GM12872 (cell line): ENCODE measurements at regions not wholly inside any gene's neighbourhood (a gene's known extent, or its start where the extent isn't known, plus 50 kb on each side); places are given as distances from the start of the nearest gene placed in this dataset.

Experiments used
- CTCF ChIP-seq: IDR thresholded peaks from 3 replicates; pipeline ENCODE4 v1.5.1; 2011; ENCODE audit warnings: low read depth, mild to moderate bottlenecking, low read length, moderate library complexity; ENCODE audit not compliant: insufficient read depth

DNA sequence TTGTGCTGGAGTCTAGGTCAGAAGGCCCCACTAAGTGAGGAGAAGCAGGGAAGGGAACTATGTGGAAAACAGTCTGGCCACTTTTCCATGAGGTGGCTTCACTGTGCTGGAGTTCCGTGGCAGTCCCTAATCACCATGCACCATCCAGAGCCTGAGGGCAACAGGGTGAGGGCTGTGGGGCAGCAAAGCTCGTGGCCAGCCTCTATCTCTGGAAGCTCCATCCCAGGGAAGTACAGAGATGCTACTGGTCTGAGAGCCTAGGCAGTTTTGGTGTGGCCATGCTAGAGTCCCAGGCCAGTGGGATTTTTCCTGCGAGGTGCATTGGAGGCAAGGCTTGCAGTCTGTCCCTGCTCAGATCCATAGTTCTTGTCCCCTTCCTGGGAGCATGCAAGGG, 157.3 kb upstream of the LRRC7 start:
- no peak for TF ChIP-seq CTCF

DNA sequence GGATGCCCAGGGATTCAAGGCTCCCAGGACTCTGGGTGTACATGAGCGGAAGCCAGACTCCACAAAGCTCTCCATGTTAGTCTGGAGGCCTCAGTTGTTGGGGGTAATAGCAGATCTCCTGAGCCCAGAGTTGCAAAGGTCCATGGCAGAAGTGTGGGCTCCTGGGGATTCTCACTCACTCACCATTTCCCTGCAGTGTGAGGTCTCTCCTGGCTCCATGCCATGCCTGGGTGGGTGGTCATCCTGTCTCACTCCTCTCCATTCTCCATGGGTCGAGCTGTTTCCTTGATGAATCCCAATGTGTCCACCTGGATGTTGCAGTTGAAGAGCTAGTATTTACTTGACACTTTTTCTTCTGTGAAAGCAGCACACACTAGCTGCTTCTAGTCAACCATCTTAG, 156.8 kb upstream of the LRRC7 start:
- TF ChIP-seq CTCF = no peak

- no peak for TF ChIP-seq CTCF
Observed at GRCh38 chr1:69411617-69412016, 156.1 kb upstream of the LRRC7 start.

DNA sequence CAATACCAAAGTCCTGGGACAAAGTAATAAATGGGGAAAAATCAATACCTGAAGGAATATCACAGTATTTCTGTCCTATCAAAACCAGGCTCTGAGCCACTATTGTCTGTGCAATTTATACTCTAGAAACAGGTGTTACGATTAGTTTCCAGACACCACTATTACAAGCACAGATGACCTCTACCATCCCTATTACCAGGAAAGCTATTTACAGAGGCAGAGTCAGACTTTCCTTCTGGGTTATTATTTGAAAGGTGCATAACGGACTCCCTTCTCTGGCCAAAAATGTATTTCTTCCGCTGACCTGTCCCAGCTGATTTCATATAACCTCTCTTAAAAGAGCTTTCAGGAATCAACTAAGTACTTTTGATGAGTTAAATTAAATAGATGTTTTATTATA, 154.6 kb upstream of the LRRC7 start:
- TF ChIP-seq CTCF = no peak

DNA sequence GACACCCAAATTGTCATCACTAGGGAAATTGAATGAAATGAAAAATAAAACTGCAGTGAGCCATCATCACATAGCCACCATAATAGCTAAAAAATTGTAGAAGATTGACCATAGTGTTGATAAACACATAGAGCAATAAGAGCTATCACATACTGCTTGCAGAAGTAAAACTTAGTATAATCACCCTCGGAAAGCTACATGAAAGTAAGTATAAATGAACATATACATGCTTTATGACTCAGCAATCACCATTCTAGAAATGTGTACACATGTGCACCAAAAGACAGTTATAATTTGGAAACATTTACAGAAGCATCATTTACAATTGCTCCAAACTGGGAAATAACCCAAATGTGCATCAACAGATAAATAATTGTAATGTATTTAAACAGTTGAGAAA, 153.1 kb upstream of the LRRC7 start:
- no peak for TF ChIP-seq CTCF

DNA sequence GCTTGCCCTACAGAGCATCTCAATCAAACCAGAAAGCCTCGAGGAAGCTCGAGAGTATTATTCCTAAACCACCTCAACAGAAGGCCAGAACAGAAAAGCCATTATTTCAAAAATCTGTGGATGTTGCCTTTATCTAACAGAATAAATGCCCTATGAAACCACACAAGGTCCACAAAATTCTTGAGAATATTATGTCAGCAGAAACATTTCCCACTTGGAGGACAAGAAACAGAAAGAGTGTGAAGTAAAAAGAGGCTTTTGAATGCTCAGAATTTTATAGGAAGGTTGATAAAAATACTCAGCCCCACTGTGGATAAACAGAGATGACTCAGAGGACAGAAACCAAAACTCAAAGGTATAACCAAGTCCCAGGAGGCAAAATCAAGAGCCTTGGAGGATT, 146.4 kb upstream of the LRRC7 start:
- TF ChIP-seq CTCF = no peak

DNA sequence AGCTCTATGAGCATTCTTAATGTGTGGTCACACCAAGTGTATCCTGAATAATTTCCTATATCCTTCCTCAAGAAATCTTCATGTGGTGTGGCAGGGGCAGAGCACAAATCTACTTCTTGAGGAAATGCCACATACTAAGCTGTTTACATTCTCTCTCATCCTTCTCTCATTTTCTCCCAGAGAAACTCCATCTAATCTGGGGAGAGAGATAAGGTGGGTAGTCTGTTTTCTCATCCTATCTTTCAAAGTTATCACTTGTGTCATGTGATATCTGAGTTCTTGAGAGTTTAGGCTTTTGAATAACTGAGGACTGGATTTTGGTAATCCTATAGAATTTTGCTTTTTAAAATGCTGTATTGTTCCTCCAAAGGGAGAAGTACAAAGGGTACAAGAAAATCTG, 141.9 kb upstream of the LRRC7 start:
- no peak for TF ChIP-seq CTCF

DNA sequence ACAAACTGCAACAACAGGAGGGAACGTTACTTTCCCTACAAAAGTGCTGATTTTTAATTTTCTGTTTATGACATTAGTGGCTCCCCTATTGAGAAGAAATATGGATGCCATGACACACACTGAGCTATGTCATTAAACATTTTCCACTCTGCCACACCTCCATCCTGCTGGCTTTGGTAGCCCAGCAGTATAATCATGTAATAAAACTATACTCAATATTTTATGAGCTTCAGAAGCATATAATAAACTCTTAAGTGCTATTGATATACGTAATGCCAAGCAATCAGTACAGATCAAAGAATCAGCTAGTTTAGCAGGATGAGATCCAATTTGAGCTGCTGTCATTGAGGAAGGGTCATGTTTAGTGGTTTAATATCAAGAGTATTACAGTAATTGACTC, 141.3 kb upstream of the LRRC7 start:
- no peak for TF ChIP-seq CTCF
